ENCODE measurements at regions not wholly inside any gene's neighbourhood (a gene's known extent, or its start where the extent isn't known, plus 50 kb on each side); places are given as distances from the start of the nearest gene placed in this dataset.

- peak; percentile 31 for DNase-seq
These were observed 91.6 kb downstream of the TMX3 start for GRCh38 chr18:68623342-68623741.

GRCh38 chr18:68611311-68611710, 103.6 kb downstream of the TMX3 start:
- no peak for DNase-seq

- DNase-seq, result no peak
These were observed 105.9 kb downstream of the TMX3 start for GRCh38 chr18:68608851-68609490.

DNA sequence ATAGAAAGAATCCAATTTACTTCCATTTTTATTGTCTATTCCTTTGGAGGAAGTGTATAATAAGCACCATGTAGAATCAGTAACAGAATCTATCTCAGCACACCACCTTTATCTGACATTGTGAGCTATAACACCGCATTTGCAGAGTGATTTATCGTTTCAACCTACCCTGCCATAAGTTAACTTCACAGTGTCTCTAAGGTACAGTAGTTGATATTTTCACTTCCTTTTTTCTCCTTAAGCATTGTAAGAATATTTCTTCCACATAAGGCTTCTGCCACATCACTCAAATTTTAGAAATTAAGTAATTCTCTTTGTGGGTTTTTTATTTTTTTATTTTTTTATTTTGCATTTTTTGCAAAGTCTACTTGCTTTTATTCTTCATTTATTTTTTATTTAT, 107.1 kb downstream of the TMX3 start:
- no peak for DNase-seq

GRCh38 chr18:68604256-68604655, 110.7 kb downstream of the TMX3 start:
- no peak for DNase-seq

GRCh38 chr18:68596016-68596415, 118.9 kb downstream of the TMX3 start:
- no peak for DNase-seq

DNA sequence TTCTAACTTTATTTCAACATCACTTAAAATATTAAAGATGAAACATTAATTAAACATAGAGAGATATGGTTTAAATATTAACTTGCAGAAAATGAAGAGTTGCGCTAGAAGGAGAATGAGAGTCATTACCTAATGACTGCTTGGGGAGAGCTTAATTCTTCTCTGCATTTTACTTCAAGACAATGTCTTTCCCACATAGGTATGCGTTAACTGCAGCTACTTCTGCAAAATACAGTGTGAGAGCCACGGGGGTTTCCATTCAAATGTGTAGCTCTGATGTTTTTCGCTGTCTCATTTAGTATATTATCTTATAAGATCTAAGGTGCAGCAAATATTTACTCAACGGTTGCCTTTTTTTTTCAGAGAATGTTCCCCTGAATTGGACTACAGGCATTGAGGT, 126.7 kb downstream of the TMX3 start:
- DNase-seq, result no peak

DNA sequence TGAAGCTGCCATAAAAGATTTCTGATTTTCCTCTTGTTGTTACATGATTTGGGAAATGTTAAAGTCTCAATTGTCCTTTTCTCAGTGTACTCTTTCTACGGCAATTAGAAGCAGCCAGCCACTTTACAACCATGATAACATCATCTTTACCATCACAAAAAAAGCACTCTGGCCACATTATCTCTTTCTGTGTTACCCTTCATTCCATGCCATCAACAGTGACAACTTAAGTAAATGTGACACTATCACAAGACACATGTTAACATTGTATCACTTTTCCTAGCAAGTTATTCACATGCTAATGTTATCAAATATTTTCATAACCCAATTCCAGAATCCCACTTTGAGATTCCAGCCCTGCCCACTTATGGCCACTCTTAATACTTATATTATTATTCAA, 131.2 kb downstream of the TMX3 start:
- no peak for DNase-seq

DNA sequence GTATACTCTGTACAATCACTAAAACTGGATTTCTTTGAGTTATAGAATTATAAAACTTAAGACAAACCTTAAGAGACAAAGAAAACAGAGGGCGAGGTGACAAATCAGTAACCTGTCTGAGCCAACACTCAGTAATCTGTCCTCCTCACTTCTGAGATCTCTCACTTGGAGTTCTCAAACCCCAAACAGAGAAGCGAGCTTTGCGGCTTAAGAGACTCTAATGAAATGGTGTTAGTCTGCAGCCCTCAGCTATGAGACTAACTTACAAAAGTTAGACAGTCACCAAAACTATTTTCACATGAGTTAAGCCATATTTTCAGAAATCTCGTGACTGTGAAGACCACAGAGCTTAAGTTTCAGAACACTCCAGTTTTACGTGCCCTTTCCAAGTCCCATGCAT, 140.6 kb downstream of the TMX3 start:
- no peak for DNase-seq

DNA sequence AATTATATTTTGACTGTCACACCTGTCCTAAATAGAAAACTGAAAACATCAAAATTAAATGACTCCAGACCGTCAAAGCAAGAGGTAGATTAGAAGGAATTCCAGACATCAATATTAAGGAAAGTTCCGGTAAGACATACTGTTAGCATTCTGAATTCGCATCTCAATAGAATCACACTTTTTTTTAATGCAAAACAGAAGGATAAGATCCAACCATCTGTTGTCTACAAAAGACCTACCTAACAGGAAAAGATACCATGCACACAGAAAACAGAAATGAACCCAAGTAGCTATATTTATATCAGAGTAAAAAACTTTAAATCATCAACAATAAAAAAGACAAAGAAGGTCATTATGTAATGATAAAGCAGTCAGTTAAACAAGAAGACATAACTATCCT, 145.0 kb downstream of the TMX3 start:
- no peak for DNase-seq

DNA sequence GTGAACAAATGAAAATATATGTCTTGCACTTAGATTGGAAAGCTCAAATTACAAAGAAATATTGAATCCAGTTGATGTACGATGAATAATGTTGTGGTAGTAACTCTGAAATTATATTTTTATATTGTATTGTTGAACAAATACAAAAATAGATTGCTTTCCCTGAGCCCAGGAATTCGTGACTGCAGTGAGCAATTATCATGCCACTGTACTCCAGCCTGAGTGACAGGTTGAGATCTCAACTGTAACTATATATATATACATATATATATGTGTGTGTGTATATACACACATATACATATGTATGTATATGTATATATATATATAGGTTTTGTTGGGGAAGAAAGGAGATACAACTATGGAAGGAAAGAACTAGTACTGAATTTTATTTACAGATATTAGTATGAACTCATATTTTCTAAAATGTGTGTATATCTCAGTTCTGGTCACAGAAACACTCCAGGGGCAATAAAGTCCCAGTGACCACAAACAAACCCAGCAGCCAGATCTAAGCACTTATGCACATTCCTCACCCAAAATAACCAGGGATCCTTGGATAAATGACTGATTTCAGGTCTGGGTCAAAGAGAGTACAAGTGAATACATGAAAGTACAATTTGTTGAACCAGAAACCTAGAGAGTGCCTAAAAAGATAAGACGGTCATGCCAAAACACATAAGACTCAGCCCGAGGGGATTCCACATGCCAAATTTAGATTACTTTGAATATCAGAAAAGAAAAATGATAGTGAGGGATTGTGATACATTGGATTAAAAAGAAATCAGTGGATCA, 146.3 kb downstream of the TMX3 start:
- DNase-seq, result no peak

DNA sequence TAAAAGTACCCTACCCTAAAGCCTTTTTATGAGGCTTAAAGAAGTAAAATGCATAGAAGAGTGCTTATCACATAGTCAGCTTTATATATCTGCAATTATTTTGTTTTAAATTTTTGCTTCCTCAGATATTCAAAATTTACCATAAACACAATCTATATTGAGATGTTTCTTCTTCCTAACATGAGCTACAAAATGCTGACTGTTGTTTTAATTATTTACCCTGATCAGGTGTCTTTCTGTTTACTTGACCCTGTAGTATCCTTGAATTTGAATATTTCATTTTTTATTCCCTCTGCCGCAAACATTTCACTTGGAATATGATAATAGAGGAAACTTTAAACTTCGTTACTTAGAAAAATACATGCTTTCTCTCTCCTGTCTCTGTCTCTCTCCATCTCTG, 147.9 kb downstream of the TMX3 start:
- DNase-seq, result no peak

DNA sequence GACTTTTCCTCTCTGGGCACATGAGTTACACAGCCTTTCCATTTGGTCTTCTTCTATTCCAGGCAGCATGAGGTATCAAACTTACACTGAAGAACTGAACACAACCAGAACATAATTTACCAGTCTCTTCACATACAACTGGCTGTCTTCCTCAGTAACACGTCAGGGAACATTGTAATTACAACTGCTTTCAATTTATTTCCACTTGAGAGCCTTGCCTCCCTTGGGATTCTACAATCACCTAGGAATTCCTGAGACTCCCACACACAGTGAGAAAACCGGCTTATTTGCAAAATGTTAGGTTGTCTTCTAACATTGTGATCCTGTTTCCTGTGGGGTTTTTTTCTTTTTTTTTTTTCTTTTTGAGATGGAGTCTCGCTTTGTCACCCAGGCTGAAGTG, 149.9 kb downstream of the TMX3 start:
- DNase-seq, result no peak

GRCh38 chr18:68564351-68564750, 150.6 kb downstream of the TMX3 start:
- no peak for DNase-seq

- DNase-seq, result no peak
These were observed 154.8 kb downstream of the TMX3 start for GRCh38 chr18:68560128-68560527.

- DNase-seq, result no peak
These were observed 157.7 kb downstream of the TMX3 start for GRCh38 chr18:68557183-68557582.

GRCh38 chr18:68555879-68556301, 159.0 kb downstream of the TMX3 start:
- DNase-seq, result no peak

GRCh38 chr18:68548904-68549870, 165.7 kb downstream of the TMX3 start:
- no peak for DNase-seq

DNA sequence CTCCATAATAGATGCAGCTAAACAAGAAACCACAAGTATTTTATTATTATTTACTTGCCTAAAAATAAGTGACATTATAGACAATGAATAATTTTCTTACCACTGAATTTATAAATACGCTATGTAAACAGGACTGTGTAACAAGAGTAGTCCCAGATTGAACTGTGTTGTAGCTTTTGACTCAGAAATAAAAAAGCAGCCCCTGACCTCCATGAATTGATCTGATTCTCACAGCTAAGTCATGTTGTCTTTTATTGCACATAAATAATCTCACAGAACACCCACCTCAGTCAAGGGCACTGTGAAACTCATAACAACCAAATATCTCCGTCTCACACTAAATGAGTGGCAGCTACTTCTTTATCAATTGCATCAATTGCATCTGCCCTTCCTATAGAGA, 171.6 kb downstream of the TMX3 start:
- DNase-seq, result no peak

- DNase-seq, result no peak
These were observed 172.1 kb downstream of the TMX3 start for GRCh38 chr18:68542846-68543245.

GRCh38 chr18:68533641-68534040, 181.3 kb downstream of the TMX3 start:
- no peak for DNase-seq

DNA sequence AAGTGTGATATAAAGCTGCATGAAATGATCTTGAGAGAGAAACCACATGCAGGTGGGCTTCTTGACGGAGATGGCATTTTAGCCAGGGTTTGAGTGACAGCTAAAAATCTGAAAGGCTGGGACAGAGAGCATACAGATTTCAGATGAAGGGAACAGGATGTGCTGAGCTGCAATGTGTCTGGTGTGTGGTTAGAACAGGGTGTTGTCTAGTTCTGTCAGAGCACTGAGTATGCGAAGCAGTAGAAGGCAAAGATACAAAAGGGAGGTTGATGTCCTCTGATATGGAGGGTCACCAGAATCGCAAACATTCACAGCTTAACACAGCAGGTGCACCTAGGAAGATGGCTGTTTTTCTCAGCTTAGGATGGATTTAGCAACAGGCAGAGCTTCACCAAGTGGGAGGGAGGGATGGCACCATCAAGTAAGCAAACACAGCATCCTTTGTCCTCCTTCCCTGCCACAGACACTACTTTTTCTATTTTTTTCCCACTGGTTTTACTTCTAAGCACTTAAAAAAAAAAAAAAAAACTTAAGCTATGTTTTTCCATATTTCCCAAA, 182.5 kb downstream of the TMX3 start:
- DNase-seq, result no peak

DNA sequence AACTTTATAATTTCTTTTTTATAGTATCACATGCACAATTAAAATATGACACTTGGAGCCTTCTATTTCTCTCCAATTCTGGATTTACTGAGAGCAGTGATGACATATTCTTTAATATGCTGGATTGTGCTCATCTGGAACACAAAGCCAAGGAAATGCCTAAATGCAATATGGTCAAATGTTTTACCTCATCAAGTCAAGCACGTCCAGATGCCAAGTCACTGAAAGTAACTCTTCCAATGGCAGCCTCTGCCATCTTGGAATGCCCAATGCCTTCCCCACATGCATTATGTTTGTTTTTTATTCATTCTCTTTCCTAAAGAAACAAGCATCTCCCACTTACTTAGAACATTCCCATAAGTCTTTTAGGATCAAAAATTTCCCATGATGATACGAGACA, 189.8 kb downstream of the TMX3 start:
- DNase-seq, result no peak

Measured in stimulated activated CD8-positive, alpha-beta memory T cell treated with anti-CD3 and anti-CD28 coated beads, Interleukin-4, amount 100 ng/mL, for 48 hours (primary cell).